ENCODE measurements at regions not wholly inside any gene's neighbourhood (a gene's known extent, or its start where the extent isn't known, plus 50 kb on each side); places are given as distances from the start of the nearest gene placed in this dataset.
"Not testable (repeated sequence)": the region's sequence is repeated elsewhere in the genome, so short reads cannot be mapped to it uniquely, and the experiment has no call there.

- Mint-ChIP-seq H3K27me3 (no peaks in the 10 kb centered on the region), H3K4me1 (no peaks in the 10 kb centered on the region), H3K4me3 (no peak overlapping the region)
Measured at GRCh38 chr6:60695232-60695631, 1590.8 kb downstream of the KHDRBS2 start.

GRCh38 chr6:60687085-60687484 is 1598.9 kb downstream of the KHDRBS2 start:
- H3K27me3 Mint-ChIP-seq = no peaks in the 10 kb centered on the region
- H3K27ac Mint-ChIP-seq = no peak overlapping the region
- peaks cover 11 to 47% (median 18%) of the 10 kb centered on the region in 9 donors for H3K9me3 Mint-ChIP-seq

More at GRCh38 chr6:60695232-60695631, 1590.8 kb downstream of the KHDRBS2 start:
- no peaks in the 10 kb centered on the region for H3K36me3 Mint-ChIP-seq
- POLR2A ChIA-PET = no interaction called here
- peaks cover 5 to 34% (median 14%) of the 10 kb centered on the region in 9 donors for H3K9me3 Mint-ChIP-seq
- H3K27ac Mint-ChIP-seq = no peak overlapping the region
- DNase-seq (no peak), ATAC-seq (no peak)

GRCh38 chr6:60681806-60682205 is 1604.2 kb downstream of the KHDRBS2 start:
- POLR2A ChIA-PET = no interaction called here
- peaks cover 0 to 17% (median 0%) of the 10 kb centered on the region in 3 donors for H3K36me3 Mint-ChIP-seq
- no peak overlapping the region for H3K27ac Mint-ChIP-seq
- H3K27me3 Mint-ChIP-seq = no peaks in the 10 kb centered on the region
- ATAC-seq (no peak), DNase-seq (no peak)
- H3K9me3 Mint-ChIP-seq = peaks cover 17 to 55% (median 28%) of the 10 kb centered on the region in 9 donors
- no peaks in the 10 kb centered on the region for H3K4me1 Mint-ChIP-seq
- H3K4me3 Mint-ChIP-seq = no peak overlapping the region

More at GRCh38 chr6:60687085-60687484, 1598.9 kb downstream of the KHDRBS2 start:
- no peak for ATAC-seq
- no peak for DNase-seq
- Mint-ChIP-seq H3K36me3 (peaks cover 0 to 8% (median 0%) of the 10 kb centered on the region in 3 donors), H3K4me3 (no peak overlapping the region), H3K4me1 (no peaks in the 10 kb centered on the region)
- POLR2A ChIA-PET = no interaction called here

GRCh38 chr6:60679175-60679574 is 1606.8 kb downstream of the KHDRBS2 start:
- Mint-ChIP-seq H3K4me1 (no peaks in the 10 kb centered on the region), H3K36me3 (peaks cover 0 to 17% (median 0%) of the 10 kb centered on the region in 3 donors), H3K4me3 (no peak overlapping the region), H3K27ac (no peak overlapping the region), H3K27me3 (no peaks in the 10 kb centered on the region), H3K9me3 (peaks cover 10 to 63% (median 27%) of the 10 kb centered on the region in 9 donors)
- DNase-seq = no peak
- ATAC-seq = no peak
- POLR2A ChIA-PET = no interaction called here

GRCh38 chr6:60671369-60671768 is 1614.7 kb downstream of the KHDRBS2 start:
- H3K4me3 Mint-ChIP-seq = no peak overlapping the region
- DNase-seq (no peak), ATAC-seq (no peak)
- POLR2A ChIA-PET = no interaction called here
- no peaks in the 10 kb centered on the region for H3K27me3 Mint-ChIP-seq
- peaks cover 5 to 47% (median 16%) of the 10 kb centered on the region in 9 donors for H3K9me3 Mint-ChIP-seq
- H3K4me1 Mint-ChIP-seq = no peaks in the 10 kb centered on the region
- H3K36me3 Mint-ChIP-seq = no peaks in the 10 kb centered on the region
- no peak overlapping the region for H3K27ac Mint-ChIP-seq

GRCh38 chr6:60670036-60670435 is 1616.0 kb downstream of the KHDRBS2 start:
- Mint-ChIP-seq H3K27ac (no peak overlapping the region), H3K4me1 (no peaks in the 10 kb centered on the region), H3K9me3 (peaks cover 5 to 54% (median 21%) of the 10 kb centered on the region in 9 donors), H3K27me3 (no peaks in the 10 kb centered on the region), H3K36me3 (peaks cover 0 to 4% (median 0%) of the 10 kb centered on the region in 3 donors), H3K4me3 (no peak overlapping the region)
- POLR2A ChIA-PET = no interaction called here
- ATAC-seq = no peak
- DNase-seq = no peak

- H3K36me3 Mint-ChIP-seq = peaks cover 0 to 4% (median 0%) of the 10 kb centered on the region in 3 donors
- H3K4me3 Mint-ChIP-seq = no peak overlapping the region
- ATAC-seq = no peak
- no peak overlapping the region for H3K27ac Mint-ChIP-seq
- peaks cover 5 to 54% (median 27%) of the 10 kb centered on the region in 9 donors for H3K9me3 Mint-ChIP-seq
- DNase-seq = no peak
- POLR2A ChIA-PET = no interaction called here
- no peaks in the 10 kb centered on the region for H3K27me3 Mint-ChIP-seq
- H3K4me1 Mint-ChIP-seq = no peaks in the 10 kb centered on the region
Measured at GRCh38 chr6:60668428-60668827, 1617.6 kb downstream of the KHDRBS2 start.

GRCh38 chr6:60663199-60663598 is 1622.8 kb downstream of the KHDRBS2 start:
- ATAC-seq, H3K4me1 Mint-ChIP-seq, DNase-seq, H3K27ac Mint-ChIP-seq, H3K36me3 Mint-ChIP-seq, POLR2A ChIA-PET, H3K4me3 Mint-ChIP-seq, H3K27me3 Mint-ChIP-seq: not testable (repeated sequence)
- H3K9me3 Mint-ChIP-seq = peaks cover 5 to 65% (median 30%) of the 10 kb centered on the region in 9 donors

GRCh38 chr6:60643870-60644269 is 1642.2 kb downstream of the KHDRBS2 start:
- DNase-seq (no peak), ATAC-seq (no peak)
- Mint-ChIP-seq H3K27me3 (no peaks in the 10 kb centered on the region), H3K4me3 (no peak overlapping the region), H3K27ac (no peak overlapping the region), H3K4me1 (no peaks in the 10 kb centered on the region), H3K9me3 (peaks cover 10 to 54% (median 15%) of the 10 kb centered on the region in 9 donors), H3K36me3 (no peaks in the 10 kb centered on the region)
- POLR2A ChIA-PET = no interaction called here

- H3K27me3 Mint-ChIP-seq, H3K36me3 Mint-ChIP-seq, POLR2A ChIA-PET, H3K27ac Mint-ChIP-seq, DNase-seq, ATAC-seq, H3K4me3 Mint-ChIP-seq, H3K4me1 Mint-ChIP-seq: not testable (repeated sequence)
- peaks cover 8 to 47% (median 15%) of the 10 kb centered on the region in 9 donors for H3K9me3 Mint-ChIP-seq
Measured at GRCh38 chr6:60639185-60639584, 1646.8 kb downstream of the KHDRBS2 start.

Measured in naive thymus-derived CD8-positive, alpha-beta T cell (primary cell).